GM19455 (cell line): ENCODE measurements at regions not wholly inside any gene's neighbourhood (a gene's known extent, or its start where the extent isn't known, plus 50 kb on each side); places are given as distances from the start of the nearest gene placed in this dataset.
"Not testable (repeated sequence)": the region's sequence is repeated elsewhere in the genome, so short reads cannot be mapped to it uniquely, and the experiment has no call there.

ENCODE experiments used
- ATAC-seq: cut with Tn5 transposase; IDR thresholded peaks from one replicate; pipeline ENCODE4 v1.9.1; 2021; ENCODE audit not compliant: unreplicated experiment

GRCh38 chr2:57677296-57677695 lies 369.3 kb upstream of the VRK2 start:
- ATAC-seq = no peak

DNA sequence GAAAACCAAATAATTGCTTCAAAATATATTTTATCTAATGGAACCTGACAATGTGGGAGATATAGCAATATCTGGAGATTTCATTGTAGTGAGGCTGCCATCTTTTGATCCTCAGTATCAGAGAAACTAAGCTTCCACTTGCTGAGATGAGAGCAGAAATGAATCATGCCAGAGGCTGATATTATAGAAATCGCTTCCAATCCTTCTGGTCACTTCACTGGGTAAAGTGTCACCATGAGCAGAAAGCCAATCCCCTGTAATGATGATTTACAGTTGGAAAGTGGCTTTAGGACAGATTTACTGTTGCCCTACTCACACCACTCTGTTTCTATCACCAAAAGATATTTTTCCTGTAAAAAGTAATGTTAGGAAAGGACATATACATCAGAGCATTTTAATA lies 365.0 kb upstream of the VRK2 start:
- no peak for ATAC-seq

DNA sequence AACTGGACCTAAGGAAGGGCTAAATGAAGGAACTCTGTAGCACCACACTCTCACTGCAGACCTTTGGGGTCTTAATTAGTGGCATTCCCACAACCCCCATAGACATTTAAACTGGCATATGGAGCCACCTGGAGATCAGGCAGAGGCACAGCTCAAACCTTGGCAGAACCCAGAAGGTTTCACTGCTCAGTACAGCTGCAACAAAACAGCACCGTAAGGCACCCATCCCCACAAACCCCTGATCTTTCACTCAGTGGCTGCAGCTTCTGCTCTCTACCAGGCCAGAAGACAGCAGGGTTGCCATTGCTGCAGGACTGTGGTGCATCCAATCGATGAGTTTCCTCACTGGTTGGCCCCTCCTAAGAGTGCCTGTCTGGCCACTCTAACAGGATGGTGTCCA lies 361.6 kb upstream of the VRK2 start:
- ATAC-seq = no peak

- ATAC-seq = no peak
Measured at GRCh38 chr2:57692395-57692794, 354.2 kb upstream of the VRK2 start.

DNA sequence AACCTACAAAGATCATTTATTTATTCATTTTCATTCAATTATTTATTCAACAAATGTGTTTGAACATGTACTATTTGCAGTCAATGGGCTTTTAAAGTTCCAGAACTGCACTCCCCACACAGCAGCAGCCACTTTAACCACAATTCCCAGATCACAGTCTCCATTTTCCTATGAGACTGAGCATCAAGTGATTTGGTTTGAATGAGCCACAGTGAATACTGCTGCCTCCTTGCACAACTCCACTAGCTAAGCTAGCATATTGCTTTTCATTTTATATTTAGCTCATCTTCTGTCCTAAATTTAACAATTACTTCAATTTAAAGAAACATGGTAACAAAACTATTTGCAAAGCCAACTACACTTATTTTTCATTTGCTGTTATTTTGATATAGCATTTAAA lies 353.4 kb upstream of the VRK2 start:
- no peak for ATAC-seq

DNA sequence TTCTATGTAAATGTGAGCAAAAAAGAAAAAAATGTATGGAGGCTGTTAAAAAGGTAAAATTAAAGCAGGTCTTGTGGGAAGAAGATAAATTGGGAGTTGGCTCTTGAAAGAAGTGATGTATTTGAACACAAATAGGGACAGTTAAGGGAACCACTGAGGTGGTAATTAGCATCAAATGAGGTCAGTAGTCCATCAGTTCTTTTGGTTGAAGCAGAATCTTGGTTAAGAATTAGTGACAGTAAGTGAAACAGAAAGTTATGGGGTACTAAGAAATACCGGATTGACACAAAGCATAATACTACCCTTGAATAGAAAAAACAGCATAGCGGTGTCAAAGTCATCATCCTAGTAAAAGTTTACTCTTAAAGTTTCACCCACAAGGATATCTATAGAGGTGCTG lies 352.6 kb upstream of the VRK2 start:
- ATAC-seq = no peak

GRCh38 chr2:57696016-57696415 lies 350.6 kb upstream of the VRK2 start:
- ATAC-seq = no peak

DNA sequence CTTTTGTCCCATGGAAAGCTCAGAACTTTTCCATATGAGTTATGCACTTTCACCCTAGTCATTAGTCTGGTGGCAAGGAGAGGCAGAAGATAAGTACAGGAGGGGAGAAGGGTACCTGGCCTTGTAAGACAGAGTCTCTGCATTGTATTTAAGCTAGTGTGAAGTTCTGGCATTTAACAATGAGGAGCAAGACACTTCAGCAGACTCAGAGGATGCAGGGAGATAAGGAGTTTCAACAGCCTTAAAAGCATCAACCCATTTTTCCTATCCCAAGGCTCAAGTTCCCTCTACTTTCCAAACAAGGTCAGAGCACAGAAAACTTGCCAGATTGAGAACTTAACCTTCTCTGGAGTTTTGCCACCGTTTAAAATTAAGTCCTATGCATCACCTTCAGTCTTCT lies 348.2 kb upstream of the VRK2 start:
- ATAC-seq = no peak

DNA sequence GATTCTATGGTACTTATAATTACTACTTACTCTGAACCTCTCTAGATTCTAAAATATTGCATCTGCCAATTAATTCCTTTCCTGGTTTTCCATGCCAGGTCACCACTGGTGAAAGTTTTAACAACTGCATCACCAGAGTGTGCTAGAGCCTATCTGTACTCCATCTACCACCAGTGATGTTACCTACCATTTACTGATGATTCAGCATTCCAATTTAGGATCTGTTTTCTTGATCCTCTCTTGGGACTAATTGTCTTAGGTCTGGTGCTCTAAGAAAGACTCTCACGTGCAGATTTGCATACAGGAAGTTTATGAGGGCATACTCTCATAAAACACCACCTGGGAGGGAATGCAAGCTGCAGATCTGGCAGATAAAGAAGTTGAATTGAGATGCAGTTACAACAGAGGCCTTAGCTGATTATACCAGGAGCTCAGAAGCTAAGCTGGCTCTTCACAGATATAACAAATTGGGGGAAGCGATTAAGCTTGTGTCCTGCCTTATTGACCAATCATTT lies 347.6 kb upstream of the VRK2 start:
- ATAC-seq = no peak

- ATAC-seq = no peak
Measured at GRCh38 chr2:57701391-57701791, 345.2 kb upstream of the VRK2 start.

DNA sequence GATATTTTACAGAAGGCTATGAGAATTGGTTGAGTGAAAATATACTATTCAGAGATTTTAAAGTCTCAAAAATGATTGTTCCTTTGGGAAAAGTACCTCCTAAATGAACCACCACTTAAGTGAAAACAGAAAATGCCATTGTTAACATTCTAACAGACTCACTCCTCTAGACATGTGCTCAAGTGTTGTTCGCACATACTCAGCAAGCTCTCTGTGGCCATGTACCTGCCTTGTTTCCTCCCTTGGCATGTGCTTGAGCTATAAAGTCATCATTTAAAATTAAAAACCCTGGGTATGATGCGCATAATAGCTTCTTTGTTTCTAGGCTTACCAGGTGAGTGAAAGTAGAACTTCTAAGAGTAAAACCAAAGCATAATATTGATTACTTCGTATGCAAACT lies 343.2 kb upstream of the VRK2 start:
- ATAC-seq = no peak

- not testable (repeated sequence) for ATAC-seq
Measured at GRCh38 chr2:57707794-57708193, 338.8 kb upstream of the VRK2 start.

- no peak for ATAC-seq
Measured at GRCh38 chr2:57711991-57712390, 334.6 kb upstream of the VRK2 start.

DNA sequence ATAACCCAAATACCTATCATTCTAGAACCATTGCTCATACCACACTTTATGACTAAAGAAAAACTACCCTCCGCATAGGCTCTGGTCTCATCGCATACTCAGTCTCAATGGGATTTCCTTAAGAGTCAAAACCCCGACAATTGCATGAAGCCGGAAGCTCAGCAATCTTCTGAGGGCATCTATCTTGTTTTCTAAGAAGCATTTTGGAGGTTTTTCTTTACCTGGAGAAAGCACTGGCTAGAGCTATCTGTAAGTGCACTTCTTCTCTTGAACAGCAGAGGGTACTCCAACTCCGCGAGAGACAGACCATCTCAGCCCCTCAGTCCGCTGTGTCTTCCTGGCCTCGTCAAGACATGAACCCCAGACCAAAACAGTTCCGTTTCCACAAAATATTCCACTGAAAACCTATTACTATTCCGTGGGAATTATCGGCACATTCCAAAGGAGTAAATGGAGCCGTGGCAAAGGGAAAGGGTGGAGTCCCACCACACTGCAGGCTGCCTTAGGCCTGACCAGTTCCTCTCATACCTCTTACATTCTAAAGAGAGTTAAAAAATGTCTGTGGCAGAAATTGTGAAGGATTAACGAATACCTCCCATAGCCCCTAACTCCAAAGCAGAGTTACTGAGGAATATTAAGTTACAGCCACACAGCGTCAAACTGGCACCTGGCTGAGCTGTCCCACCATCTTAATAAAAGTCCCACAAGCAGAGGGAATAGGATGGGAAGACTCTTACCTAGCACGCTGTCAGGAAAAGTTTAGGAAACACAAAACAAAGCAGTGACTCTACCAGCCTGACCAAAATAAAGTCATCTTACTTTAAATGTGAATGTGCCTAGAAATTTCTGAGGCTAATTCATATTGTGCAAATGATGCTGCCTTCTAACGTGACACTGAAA lies 325.6 kb upstream of the VRK2 start:
- ATAC-seq = peak; percentile 100

GRCh38 chr2:57725337-57725947 lies 321.2 kb upstream of the VRK2 start:
- ATAC-seq = no peak

GRCh38 chr2:57726294-57726693 lies 320.3 kb upstream of the VRK2 start:
- ATAC-seq = no peak

- no peak for ATAC-seq
Measured at GRCh38 chr2:57728691-57729090, 317.9 kb upstream of the VRK2 start.

- no peak for ATAC-seq
Measured at GRCh38 chr2:57733956-57734355, 312.6 kb upstream of the VRK2 start.

DNA sequence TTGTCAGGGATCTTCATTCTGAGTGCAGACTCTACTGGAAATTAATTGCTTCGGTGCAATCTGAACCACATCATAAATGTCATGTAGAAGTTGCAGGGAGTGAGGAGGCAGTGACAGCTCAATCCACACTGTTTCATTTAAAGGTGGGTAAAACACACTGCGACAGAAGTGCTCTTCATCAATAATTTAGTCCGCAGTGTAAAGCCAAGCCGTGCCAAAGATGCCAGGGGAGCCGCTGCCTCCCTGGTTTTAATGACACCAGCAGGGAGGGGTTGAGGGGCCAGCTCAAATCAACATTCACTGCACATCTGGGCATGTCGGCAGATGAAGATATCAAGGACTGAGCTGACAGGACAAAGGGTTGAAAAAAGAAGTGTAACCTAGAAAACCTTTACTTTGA lies 305.7 kb upstream of the VRK2 start:
- ATAC-seq = no peak

DNA sequence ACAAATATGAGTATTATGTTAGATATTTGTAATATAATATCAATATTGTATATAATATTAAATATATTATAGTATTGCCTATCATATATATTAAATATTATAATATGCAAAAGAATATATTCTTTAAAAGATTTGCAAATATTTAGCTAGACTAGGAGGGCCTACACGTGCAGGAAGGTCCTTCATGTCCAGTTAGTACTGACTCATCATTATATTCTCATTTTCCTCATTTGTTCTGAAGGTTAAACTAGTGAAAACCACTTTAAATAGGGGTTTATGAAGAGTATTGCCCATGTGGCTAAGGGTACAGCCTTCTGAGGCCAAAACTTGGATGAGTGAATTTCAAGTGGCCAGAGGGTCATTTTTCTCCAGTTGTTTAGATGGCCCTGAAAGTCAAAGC lies 293.0 kb upstream of the VRK2 start:
- no peak for ATAC-seq

GRCh38 chr2:57758686-57759085 lies 287.9 kb upstream of the VRK2 start:
- no peak for ATAC-seq

GRCh38 chr2:57759131-57759530 lies 287.5 kb upstream of the VRK2 start:
- ATAC-seq = no peak
